Activated naive CD4-positive, alpha-beta T cell treated with anti-CD3 and anti-CD28 coated beads, Interleukin-2, amount 50 U/mL, for 72 hours (primary cell): ENCODE measurements at regions not wholly inside any gene's neighbourhood (a gene's known extent, or its start where the extent isn't known, plus 50 kb on each side); places are given as distances from the start of the nearest gene placed in this dataset.

Experiments used
- ATAC-seq, 2 donors: fragments of 150-1000 bp; cut with Tn5 transposase; 2 replicates each; pipeline ENCODE4 v1.10.0; 2021; ENCODE audit warnings: mild to moderate bottlenecking in 2 of 2, moderate library complexity in 2 of 2
- DNase-seq, 2 donors: peaks; one replicate each; pipeline ENCODE4 v3.0.0; 2021 to 2022; ENCODE audit warnings: low spot score in 2 of 2
- H3K27ac Mint-ChIP-seq, 2 donors: one replicate each; pipeline ENCODE4 v1.8.0; 2022; ENCODE audit warnings: mild to moderate bottlenecking in 2 of 2, mixed read lengths in 2 of 2
- H3K36me3 Mint-ChIP-seq, 2 donors: one replicate each; pipeline ENCODE4 v1.8.0; 2022; ENCODE audit warnings: mixed read lengths in 2 of 2
- H3K9me3 Mint-ChIP-seq, 2 donors: one replicate each; pipeline ENCODE4 v1.8.0; 2022; ENCODE audit warnings: mixed read lengths in 2 of 2

GRCh38 chr3:16048435-16049318 lies 125.8 kb upstream of the GALNT15 start:
- DNase-seq = peak in 1 of 2 donors; percentile 57
- no peaks in the 10 kb centered on the region for H3K36me3 Mint-ChIP-seq
- no peaks in the 10 kb centered on the region for H3K9me3 Mint-ChIP-seq
- ATAC-seq = peak; percentile 86 to 89
- peak overlapping the region in 1 of 2 donors; percentile 14 for H3K27ac Mint-ChIP-seq

- ATAC-seq (no peak), DNase-seq (no peak)
- Mint-ChIP-seq H3K9me3 (no peaks in the 10 kb centered on the region), H3K36me3 (no peaks in the 10 kb centered on the region), H3K27ac (no peak overlapping the region)
Observed at GRCh38 chr3:16050641-16051467, 123.6 kb upstream of the GALNT15 start.

GRCh38 chr3:16051691-16052090 lies 122.8 kb upstream of the GALNT15 start:
- H3K9me3 Mint-ChIP-seq = no peaks in the 10 kb centered on the region
- DNase-seq (no peak), ATAC-seq (no peak)
- H3K36me3 Mint-ChIP-seq = no peaks in the 10 kb centered on the region
- H3K27ac Mint-ChIP-seq = no peak overlapping the region

- DNase-seq (no peak), ATAC-seq (peak; percentile 34 to 75)
- no peaks in the 10 kb centered on the region for H3K36me3 Mint-ChIP-seq
- no peaks in the 10 kb centered on the region for H3K9me3 Mint-ChIP-seq
- no peak overlapping the region for H3K27ac Mint-ChIP-seq
Observed at GRCh38 chr3:16052964-16053363, 121.5 kb upstream of the GALNT15 start.

GRCh38 chr3:16053794-16054193 lies 120.7 kb upstream of the GALNT15 start:
- H3K27ac Mint-ChIP-seq = no peak overlapping the region
- no peaks in the 10 kb centered on the region for H3K9me3 Mint-ChIP-seq
- ATAC-seq (peak; percentile 40 to 72), DNase-seq (no peak)
- H3K36me3 Mint-ChIP-seq = no peaks in the 10 kb centered on the region

GRCh38 chr3:16055606-16056211 lies 118.8 kb upstream of the GALNT15 start:
- no peak for ATAC-seq
- no peaks in the 10 kb centered on the region for H3K36me3 Mint-ChIP-seq
- no peaks in the 10 kb centered on the region for H3K9me3 Mint-ChIP-seq
- no peak for DNase-seq
- H3K27ac Mint-ChIP-seq = no peak overlapping the region

- DNase-seq = no peak
- Mint-ChIP-seq H3K9me3 (no peaks in the 10 kb centered on the region), H3K36me3 (no peaks in the 10 kb centered on the region), H3K27ac (no peak overlapping the region)
- no peak for ATAC-seq
Observed at GRCh38 chr3:16056217-16056616, 118.3 kb upstream of the GALNT15 start.

GRCh38 chr3:16058521-16058920 lies 116.0 kb upstream of the GALNT15 start:
- Mint-ChIP-seq H3K36me3 (no peaks in the 10 kb centered on the region), H3K27ac (no peak overlapping the region), H3K9me3 (no peaks in the 10 kb centered on the region)
- no peak for ATAC-seq
- no peak for DNase-seq

GRCh38 chr3:16059081-16059537 lies 115.4 kb upstream of the GALNT15 start:
- no peak for DNase-seq
- peak in 1 of 2 donors; percentile 44 for ATAC-seq
- Mint-ChIP-seq H3K36me3 (no peaks in the 10 kb centered on the region), H3K9me3 (no peaks in the 10 kb centered on the region), H3K27ac (no peak overlapping the region)

- DNase-seq = no peak
- no peaks in the 10 kb centered on the region for H3K9me3 Mint-ChIP-seq
Observed at GRCh38 chr3:16059711-16060357, 114.6 kb upstream of the GALNT15 start.

GRCh38 chr3:16060358-16060852 lies 114.1 kb upstream of the GALNT15 start:
- DNase-seq (no peak), ATAC-seq (no peak)
- H3K27ac Mint-ChIP-seq = no peak overlapping the region
- no peaks in the 10 kb centered on the region for H3K36me3 Mint-ChIP-seq
- H3K9me3 Mint-ChIP-seq = peaks cover 0 to 2% of the 10 kb centered on the region in 2 donors

More at GRCh38 chr3:16059711-16060357, 114.6 kb upstream of the GALNT15 start:
- H3K36me3 Mint-ChIP-seq = no peaks in the 10 kb centered on the region
- H3K27ac Mint-ChIP-seq = no peak overlapping the region
- ATAC-seq = no peak

GRCh38 chr3:16060945-16061344 lies 113.5 kb upstream of the GALNT15 start:
- Mint-ChIP-seq H3K36me3 (no peaks in the 10 kb centered on the region), H3K27ac (peak overlapping the region in 1 of 2 donors; percentile 12), H3K9me3 (peaks cover 0 to 4% of the 10 kb centered on the region in 2 donors)
- no peak for DNase-seq
- no peak for ATAC-seq

GRCh38 chr3:16061491-16061890 lies 113.0 kb upstream of the GALNT15 start:
- no peak overlapping the region for H3K27ac Mint-ChIP-seq
- no peak for ATAC-seq
- DNase-seq = no peak
- H3K9me3 Mint-ChIP-seq = peaks cover 0 to 4% of the 10 kb centered on the region in 2 donors
- no peaks in the 10 kb centered on the region for H3K36me3 Mint-ChIP-seq

- peaks cover 0 to 4% of the 10 kb centered on the region in 2 donors for H3K9me3 Mint-ChIP-seq
- H3K27ac Mint-ChIP-seq = no peak overlapping the region
- ATAC-seq = no peak
- no peaks in the 10 kb centered on the region for H3K36me3 Mint-ChIP-seq
- no peak for DNase-seq
Observed at GRCh38 chr3:16063603-16064002, 110.9 kb upstream of the GALNT15 start.

GRCh38 chr3:16064642-16065414 lies 109.7 kb upstream of the GALNT15 start:
- ATAC-seq = peak in 1 of 2 donors; percentile 44
- Mint-ChIP-seq H3K9me3 (peaks cover 0 to 4% of the 10 kb centered on the region in 2 donors), H3K27ac (peak overlapping the region in 1 of 2 donors; percentile 18), H3K36me3 (no peaks in the 10 kb centered on the region)
- no peak for DNase-seq

GRCh38 chr3:16066545-16066944 lies 107.9 kb upstream of the GALNT15 start:
- Mint-ChIP-seq H3K27ac (no peak overlapping the region), H3K36me3 (no peaks in the 10 kb centered on the region), H3K9me3 (peaks cover 0 to 4% of the 10 kb centered on the region in 2 donors)
- no peak for ATAC-seq
- no peak for DNase-seq
